ENCODE measurements at regions not wholly inside any gene's neighbourhood (a gene's known extent, or its start where the extent isn't known, plus 50 kb on each side); places are given as distances from the start of the nearest gene placed in this dataset.

- Histone ChIP-seq H3K4me1 (replicated peaks) (no peaks in the 10 kb centered on the region), H3K9me3 (replicated peaks) (peaks cover 21% of the 10 kb centered on the region), H3K36me3 (peaks cover 82% of the 10 kb centered on the region), H3K4me3 (no peak overlapping the region), H3K27ac (no peak overlapping the region), H3K27me3 (replicated peaks) (no peaks in the 10 kb centered on the region)
- peak in 1 of 2 experiments; percentile 94 for DNase-seq (ENCODE audit: low read depth in 1 of 2, low spot score in 2 of 2)
Observed at GRCh38 chr12:85659754-85660530, 176.3 kb downstream of the RASSF9 start.

GRCh38 chr12:85661461-85662206, 174.6 kb downstream of the RASSF9 start:
- H3K4me1 ChIP-seq (replicated peaks): no peaks in the 10 kb centered on the region
- H3K4me3 ChIP-seq: no peak overlapping the region
- H3K27ac ChIP-seq: no peak overlapping the region
- H3K36me3 ChIP-seq: peaks cover 66% of the 10 kb centered on the region
- peak; percentile 72 to 86 for DNase-seq (ENCODE audit: low read depth in 1 of 2, low spot score in 2 of 2)
- H3K27me3 ChIP-seq (replicated peaks): no peaks in the 10 kb centered on the region
- H3K9me3 ChIP-seq (replicated peaks): peaks cover 21% of the 10 kb centered on the region

GRCh38 chr12:85662207-85662602, 174.0 kb downstream of the RASSF9 start:
- H3K4me1 ChIP-seq (replicated peaks): no peaks in the 10 kb centered on the region
- H3K9me3 ChIP-seq (replicated peaks): peaks cover 21% of the 10 kb centered on the region
- no peak overlapping the region for H3K4me3 ChIP-seq
- peaks cover 65% of the 10 kb centered on the region for H3K36me3 ChIP-seq
- no peaks in the 10 kb centered on the region for H3K27me3 ChIP-seq (replicated peaks)
- DNase-seq (ENCODE audit: low read depth in 1 of 2, low spot score in 2 of 2): peak in 1 of 2 experiments; percentile 83
- H3K27ac ChIP-seq: no peak overlapping the region

GRCh38 chr12:85663631-85664030, 172.6 kb downstream of the RASSF9 start:
- Histone ChIP-seq H3K9me3 (replicated peaks) (peaks cover 17% of the 10 kb centered on the region), H3K4me1 (replicated peaks) (no peaks in the 10 kb centered on the region), H3K27me3 (replicated peaks) (no peaks in the 10 kb centered on the region), H3K36me3 (peaks cover 50% of the 10 kb centered on the region), H3K27ac (no peak overlapping the region), H3K4me3 (no peak overlapping the region)
- DNase-seq (ENCODE audit: low read depth in 1 of 2, low spot score in 2 of 2): peak; percentile 78 to 91

- Histone ChIP-seq H3K4me1 (replicated peaks) (no peaks in the 10 kb centered on the region), H3K4me3 (no peak overlapping the region), H3K9me3 (replicated peaks) (peaks cover 12% of the 10 kb centered on the region), H3K27ac (no peak overlapping the region), H3K27me3 (replicated peaks) (no peaks in the 10 kb centered on the region), H3K36me3 (peaks cover 42% of the 10 kb centered on the region)
- DNase-seq (ENCODE audit: low read depth in 1 of 2, low spot score in 2 of 2): no peak
Observed at GRCh38 chr12:85664429-85664828, 171.8 kb downstream of the RASSF9 start.

- peak; percentile 78 to 81 for DNase-seq (ENCODE audit: low read depth in 1 of 2, low spot score in 2 of 2)
- Histone ChIP-seq H3K27me3 (replicated peaks) (no peaks in the 10 kb centered on the region), H3K36me3 (peaks cover 19% of the 10 kb centered on the region), H3K9me3 (replicated peaks) (no peaks in the 10 kb centered on the region), H3K27ac (no peak overlapping the region), H3K4me1 (replicated peaks) (no peaks in the 10 kb centered on the region), H3K4me3 (no peak overlapping the region)
Observed at GRCh38 chr12:85669911-85670310, 166.3 kb downstream of the RASSF9 start.

- Histone ChIP-seq H3K4me3 (no peak overlapping the region), H3K4me1 (replicated peaks) (no peaks in the 10 kb centered on the region)
- no peak for DNase-seq (ENCODE audit: low read depth in 1 of 2, low spot score in 2 of 2)
Observed at GRCh38 chr12:85672436-85672835, 163.8 kb downstream of the RASSF9 start.

GRCh38 chr12:85673921-85674420, 162.2 kb downstream of the RASSF9 start:
- H3K27me3 ChIP-seq (replicated peaks): no peaks in the 10 kb centered on the region
- H3K4me1 ChIP-seq (replicated peaks): no peaks in the 10 kb centered on the region
- H3K4me3 ChIP-seq: no peak overlapping the region
- peak in 1 of 2 experiments; percentile 94 for DNase-seq (ENCODE audit: low read depth in 1 of 2, low spot score in 2 of 2)
- H3K9me3 ChIP-seq (replicated peaks): no peaks in the 10 kb centered on the region
- H3K27ac ChIP-seq: no peak overlapping the region
- peaks cover 28% of the 10 kb centered on the region for H3K36me3 ChIP-seq

More at GRCh38 chr12:85672436-85672835, 163.8 kb downstream of the RASSF9 start:
- Histone ChIP-seq H3K27me3 (replicated peaks) (no peaks in the 10 kb centered on the region), H3K27ac (no peak overlapping the region), H3K36me3 (peaks cover 28% of the 10 kb centered on the region), H3K9me3 (replicated peaks) (no peaks in the 10 kb centered on the region)

- Histone ChIP-seq H3K4me1 (replicated peaks) (no peaks in the 10 kb centered on the region), H3K27me3 (replicated peaks) (no peaks in the 10 kb centered on the region), H3K27ac (no peak overlapping the region), H3K9me3 (replicated peaks) (no peaks in the 10 kb centered on the region), H3K36me3 (peaks cover 49% of the 10 kb centered on the region), H3K4me3 (no peak overlapping the region)
- peak; percentile 70 to 72 for DNase-seq (ENCODE audit: low read depth in 1 of 2, low spot score in 2 of 2)
Observed at GRCh38 chr12:85676816-85677749, 159.1 kb downstream of the RASSF9 start.

GRCh38 chr12:85679296-85679695, 156.9 kb downstream of the RASSF9 start:
- peak in 1 of 2 experiments; percentile 72 for DNase-seq (ENCODE audit: low read depth in 1 of 2, low spot score in 2 of 2)

GRCh38 chr12:85680881-85681280, 155.3 kb downstream of the RASSF9 start:
- Histone ChIP-seq H3K36me3 (peaks cover 48% of the 10 kb centered on the region), H3K27ac (no peak overlapping the region), H3K4me3 (no peak overlapping the region), H3K9me3 (replicated peaks) (no peaks in the 10 kb centered on the region), H3K27me3 (replicated peaks) (no peaks in the 10 kb centered on the region), H3K4me1 (replicated peaks) (no peaks in the 10 kb centered on the region)
- peak in 1 of 2 experiments; percentile 90 for DNase-seq (ENCODE audit: low read depth in 1 of 2, low spot score in 2 of 2)

More at GRCh38 chr12:85679296-85679695, 156.9 kb downstream of the RASSF9 start:
- Histone ChIP-seq H3K27ac (no peak overlapping the region), H3K4me1 (replicated peaks) (no peaks in the 10 kb centered on the region), H3K27me3 (replicated peaks) (no peaks in the 10 kb centered on the region), H3K4me3 (no peak overlapping the region), H3K36me3 (peaks cover 45% of the 10 kb centered on the region), H3K9me3 (replicated peaks) (no peaks in the 10 kb centered on the region)

- no peak overlapping the region for H3K27ac ChIP-seq
Observed at GRCh38 chr12:85681333-85681732, 154.9 kb downstream of the RASSF9 start.

GRCh38 chr12:85683051-85683450, 153.2 kb downstream of the RASSF9 start:
- H3K4me1 ChIP-seq (replicated peaks): no peaks in the 10 kb centered on the region
- no peaks in the 10 kb centered on the region for H3K9me3 ChIP-seq (replicated peaks)
- DNase-seq (ENCODE audit: low read depth in 1 of 2, low spot score in 2 of 2): peak; percentile 76 to 88
- no peak overlapping the region for H3K27ac ChIP-seq
- H3K27me3 ChIP-seq (replicated peaks): no peaks in the 10 kb centered on the region
- H3K36me3 ChIP-seq: peaks cover 67% of the 10 kb centered on the region
- H3K4me3 ChIP-seq: no peak overlapping the region

More at GRCh38 chr12:85681333-85681732, 154.9 kb downstream of the RASSF9 start:
- no peaks in the 10 kb centered on the region for H3K9me3 ChIP-seq (replicated peaks)
- H3K27me3 ChIP-seq (replicated peaks): no peaks in the 10 kb centered on the region
- H3K4me3 ChIP-seq: no peak overlapping the region
- DNase-seq (ENCODE audit: low read depth in 1 of 2, low spot score in 2 of 2): peak; percentile 81 to 84
- H3K4me1 ChIP-seq (replicated peaks): no peaks in the 10 kb centered on the region
- H3K36me3 ChIP-seq: peaks cover 52% of the 10 kb centered on the region
